NB4 (cell line): ENCODE measurements at regions not wholly inside any gene's neighbourhood (a gene's known extent, or its start where the extent isn't known, plus 50 kb on each side); places are given as distances from the start of the nearest gene placed in this dataset.

ENCODE experiments used
- CTCF ChIP-seq: IDR thresholded peaks from one replicate; pipeline ENCODE4 v1.5.1; 2012; ENCODE audit warnings: low read depth, low read length
- POLR2A ChIP-seq: IDR thresholded peaks from 2 replicates; pipeline ENCODE4 v1.6.1; 2011; ENCODE audit warnings: mild to moderate bottlenecking; ENCODE audit not compliant: insufficient read length; ENCODE audit errors: extremely low read depth

- no peak for TF ChIP-seq CTCF
- TF ChIP-seq POLR2A: no peak
Observed at GRCh38 chr6:122223251-122223650, 176.2 kb upstream of the HSF2 start.
